ENCODE measurements at regions not wholly inside any gene's neighbourhood (a gene's known extent, or its start where the extent isn't known, plus 50 kb on each side); places are given as distances from the start of the nearest gene placed in this dataset.

- TF ChIP-seq CTCF (IDR thresholded peaks at IDR 0.05), result no peak
- TF ChIP-seq POLR2A (IDR thresholded peaks at IDR 0.05; ENCODE audit: low read depth), result no peak
- TF ChIP-seq EP300 (IDR thresholded peaks at IDR 0.05), result no peak
- TF ChIP-seq POLR2AphosphoS5 (IDR thresholded peaks at IDR 0.05), result no peak
Observed at GRCh38 chr15:31270767-31271166, 55.9 kb upstream of the KLF13 start.
